Neural cell (in vitro differentiated cells): ENCODE measurements at regions not wholly inside any gene's neighbourhood (a gene's known extent, or its start where the extent isn't known, plus 50 kb on each side); places are given as distances from the start of the nearest gene placed in this dataset.

Source experiments
- CTCF ChIP-seq: fragments of 450-650 bp; IDR thresholded peaks from 2 replicates; pipeline ENCODE4 v1.5.1; 2014; ENCODE audit warnings: antibody characterized with exemption, mild to moderate bottlenecking, moderate library complexity; ENCODE audit not compliant: poor library complexity, severe bottlenecking
- EP300 ChIP-seq: fragments of 450-650 bp; conservative IDR thresholded peaks from 2 replicates; pipeline ENCODE4 v1.6.1; 2014; ENCODE audit warnings: antibody characterized with exemption, mild to moderate bottlenecking, moderate library complexity; ENCODE audit not compliant: poor library complexity, severe bottlenecking
- EZH2 ChIP-seq: fragments of 200-600, 300-800 bp; shearing (Covaris generic), sonication (generic); IDR thresholded peaks from 2 replicates; pipeline ENCODE4 v1.6.1; 2014; ENCODE audit warnings: antibody characterized with exemption, low read length, borderline replicate concordance, mild to moderate bottlenecking; ENCODE audit not compliant: insufficient read depth, poor library complexity, severe bottlenecking
- MXI1 ChIP-seq: fragments of 450-650 bp; conservative IDR thresholded peaks from 2 replicates; pipeline ENCODE4 v1.6.1; 2014; ENCODE audit warnings: antibody characterized with exemption, mild to moderate bottlenecking; ENCODE audit not compliant: poor library complexity, severe bottlenecking
- POLR2AphosphoS5 ChIP-seq: IDR thresholded peaks from 2 replicates; pipeline ENCODE4 v1.6.1; 2012
- RAD21 ChIP-seq: fragments of 450-650 bp; conservative IDR thresholded peaks from 2 replicates; pipeline ENCODE4 v1.6.1; 2014; ENCODE audit warnings: antibody characterized with exemption, mild to moderate bottlenecking, moderate library complexity
- REST ChIP-seq: IDR thresholded peaks from 2 replicates; pipeline ENCODE4 v1.6.1; 2012; ENCODE audit warnings: borderline replicate concordance
- SMC3 ChIP-seq: fragments of 450-650 bp; conservative IDR thresholded peaks from 2 replicates; pipeline ENCODE4 v1.6.1; 2014; ENCODE audit warnings: antibody characterized with exemption, mild to moderate bottlenecking, moderate library complexity; ENCODE audit not compliant: poor library complexity
- TAF1 ChIP-seq: IDR thresholded peaks from 2 replicates; pipeline ENCODE4 v1.6.1; 2012; ENCODE audit warnings: low read depth

GRCh38 chr16:16782153-16782552, 403.2 kb downstream of the NPIPA7 start:
- TF ChIP-seq CTCF (no peak), EP300 (no peak), POLR2AphosphoS5 (no peak), MXI1 (no peak), REST (no peak), EZH2 (no peak), TAF1 (no peak), RAD21 (no peak), SMC3 (no peak)
